Mucosa of gallbladder (tissue), 1 donor: ENCODE measurements at regions not wholly inside any gene's neighbourhood (a gene's known extent, or its start where the extent isn't known, plus 50 kb on each side); places are given as distances from the start of the nearest gene placed in this dataset.
"Not testable (repeated sequence)": the region's sequence is repeated elsewhere in the genome, so short reads cannot be mapped to it uniquely, and the experiment has no call there.

Source experiments
- DNase-seq: peaks from one replicate; pipeline ENCODE4 v3.0.0-alpha.2; 2020; ENCODE audit warnings: low spot score
- donor health status: DM: no; HTN: no; CAD: no.

DNA sequence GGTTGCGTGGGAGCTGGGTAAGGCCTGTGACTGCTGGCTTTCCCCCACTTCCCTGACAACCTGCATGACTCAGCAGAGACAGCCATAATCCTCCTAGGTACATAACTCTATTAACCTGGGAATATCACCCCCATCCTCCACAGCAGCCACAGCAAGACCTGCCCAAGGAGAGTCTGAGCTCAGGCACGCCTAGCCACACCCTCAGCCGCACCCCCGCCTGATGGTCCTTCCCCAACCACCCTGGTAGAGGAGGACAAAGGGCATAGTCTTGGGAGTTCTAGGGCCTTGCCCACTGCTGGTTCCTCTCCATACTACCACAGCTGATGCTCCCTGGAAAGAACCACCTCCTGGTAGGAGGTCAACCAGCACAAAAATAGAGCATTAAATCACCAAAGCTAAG lies 965.4 kb downstream of the TSN start:
- not testable (repeated sequence) for DNase-seq

DNA sequence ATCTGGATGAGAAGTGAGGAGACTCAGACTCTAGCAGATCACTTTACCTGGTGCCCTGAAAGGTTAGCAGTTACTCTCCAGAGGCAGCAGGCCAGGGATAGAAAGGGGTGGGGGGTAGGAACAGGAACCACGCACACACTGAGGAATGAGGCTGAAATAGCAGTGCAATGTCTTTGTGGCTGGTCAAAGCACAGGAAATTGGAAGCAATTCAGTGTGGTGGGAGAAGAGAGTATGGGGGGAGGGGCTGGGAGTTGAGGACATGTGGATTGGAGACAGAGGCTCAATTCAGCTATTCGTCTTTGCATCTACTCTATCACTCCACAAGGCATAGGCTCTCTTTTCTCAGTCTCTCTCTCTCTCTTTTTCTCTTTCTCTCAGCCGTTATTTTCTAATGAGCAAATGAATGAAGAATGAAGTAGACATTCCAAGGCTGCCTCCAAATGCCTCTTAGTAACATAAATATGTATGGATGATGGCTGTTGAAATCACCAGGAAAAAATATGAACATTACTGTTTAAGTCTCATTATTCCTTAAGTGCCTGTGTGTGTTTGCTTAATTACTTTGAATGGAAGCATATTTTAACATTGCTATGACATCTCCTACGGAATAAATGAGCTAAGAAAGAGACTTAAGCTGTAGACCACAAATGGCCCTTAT lies 979.4 kb downstream of the TSN start:
- no peak for DNase-seq

DNA sequence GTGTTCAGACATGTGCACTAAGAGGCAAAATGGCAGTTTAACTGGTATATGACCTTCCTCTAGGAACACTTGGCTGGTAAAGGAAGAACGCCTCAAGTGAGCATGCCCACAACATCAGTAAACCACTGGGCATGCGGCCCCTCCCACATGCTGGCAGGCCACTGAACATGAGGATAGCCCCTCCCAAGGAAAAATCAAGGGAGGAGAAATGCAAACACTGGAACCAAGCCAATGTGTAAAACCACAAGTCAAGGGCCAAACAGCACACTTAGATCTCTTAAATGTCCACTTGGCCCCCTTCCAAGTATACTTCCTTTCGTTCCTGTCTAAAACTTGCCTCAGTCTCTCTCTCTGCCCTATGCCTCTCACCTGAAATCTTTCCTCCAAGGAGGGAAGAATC lies 980.8 kb downstream of the TSN start:
- DNase-seq: no peak

DNA sequence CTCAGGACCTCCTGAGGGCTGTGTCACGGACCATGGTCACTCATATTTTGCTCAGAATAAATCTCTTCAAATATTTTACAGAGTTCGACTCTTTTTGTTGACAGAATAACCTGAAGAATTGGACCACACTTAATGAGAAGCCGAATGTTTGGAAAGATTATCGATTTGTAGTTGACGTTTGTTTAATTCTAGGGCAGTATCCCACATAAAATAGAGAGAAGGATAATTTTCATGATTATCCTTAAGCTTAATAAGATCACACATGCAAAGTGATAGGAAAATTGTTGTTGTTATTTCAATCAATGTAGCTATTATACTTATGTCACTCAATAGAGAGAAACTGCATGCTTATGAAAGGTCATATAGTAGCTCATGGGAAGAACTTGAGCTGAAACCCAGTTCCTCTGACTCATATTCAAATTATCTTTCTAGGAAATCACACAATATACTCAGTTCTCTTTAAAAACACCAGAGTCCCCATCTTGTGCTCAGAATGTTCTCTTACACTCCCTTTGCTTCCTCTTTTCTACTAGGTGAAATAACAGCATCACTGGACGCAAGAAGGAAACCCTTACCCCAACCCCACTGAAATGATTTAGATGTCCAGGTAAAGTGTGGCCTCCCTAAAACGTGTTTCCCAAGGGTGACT lies 982.1 kb downstream of the TSN start:
- DNase-seq: no peak

DNA sequence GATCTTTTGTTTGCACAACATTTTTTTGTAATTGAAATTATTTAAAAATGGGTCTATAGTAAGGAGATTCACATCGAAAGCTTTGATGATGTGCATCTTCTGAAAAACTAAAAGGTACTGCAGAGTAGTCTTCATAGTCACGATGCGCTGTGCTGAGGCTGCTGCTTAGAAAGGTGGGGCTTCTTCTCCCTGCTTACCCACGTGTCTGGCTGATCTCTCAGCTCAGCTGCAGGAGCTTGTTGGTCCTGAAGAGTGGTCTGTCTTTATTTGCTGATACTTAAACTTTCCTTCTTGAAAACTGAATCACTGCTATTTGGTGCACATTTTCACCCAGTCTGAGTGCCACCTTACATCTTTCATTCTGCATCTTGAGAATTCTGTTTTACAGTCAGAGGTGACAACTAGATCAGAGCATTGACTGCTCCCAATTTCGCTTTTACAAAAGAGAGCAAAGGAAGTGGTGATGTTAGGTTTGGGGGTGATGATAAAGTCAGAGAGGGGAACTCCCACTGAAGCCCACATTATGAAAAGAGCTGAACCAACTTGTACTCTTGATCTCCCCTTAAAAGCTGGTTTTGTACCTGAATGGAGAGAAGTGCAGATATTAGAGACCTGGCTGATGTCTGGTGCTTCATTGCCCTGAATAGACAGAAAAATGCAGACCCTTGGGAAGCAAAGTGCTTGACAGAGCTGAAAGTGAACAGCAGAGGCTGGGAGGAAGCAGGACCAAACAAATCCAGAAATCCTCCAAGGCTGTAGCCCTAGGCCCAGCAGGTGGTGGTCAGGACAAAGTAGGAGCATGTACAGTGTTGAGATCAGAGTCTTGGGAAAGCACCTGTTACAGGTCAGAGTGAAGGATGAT lies 984.5 kb downstream of the TSN start:
- DNase-seq: no peak

DNA sequence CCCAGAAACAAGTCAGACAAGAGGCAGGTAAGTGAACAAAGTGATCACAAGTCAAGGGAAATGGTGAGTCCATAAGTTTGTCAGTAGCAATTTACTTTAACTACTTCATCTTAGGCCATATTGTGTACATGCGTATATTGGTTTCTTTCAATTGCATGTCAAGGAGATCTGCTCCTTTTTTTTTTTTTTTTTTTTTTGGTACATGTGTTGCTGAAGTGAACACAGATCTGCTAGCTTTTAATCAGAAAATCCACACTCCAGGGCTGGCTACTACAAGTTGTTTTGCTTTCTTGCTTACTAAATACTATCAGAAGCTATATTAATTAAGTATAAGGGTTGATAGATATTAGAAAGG lies 985.1 kb downstream of the TSN start:
- no peak for DNase-seq

DNA sequence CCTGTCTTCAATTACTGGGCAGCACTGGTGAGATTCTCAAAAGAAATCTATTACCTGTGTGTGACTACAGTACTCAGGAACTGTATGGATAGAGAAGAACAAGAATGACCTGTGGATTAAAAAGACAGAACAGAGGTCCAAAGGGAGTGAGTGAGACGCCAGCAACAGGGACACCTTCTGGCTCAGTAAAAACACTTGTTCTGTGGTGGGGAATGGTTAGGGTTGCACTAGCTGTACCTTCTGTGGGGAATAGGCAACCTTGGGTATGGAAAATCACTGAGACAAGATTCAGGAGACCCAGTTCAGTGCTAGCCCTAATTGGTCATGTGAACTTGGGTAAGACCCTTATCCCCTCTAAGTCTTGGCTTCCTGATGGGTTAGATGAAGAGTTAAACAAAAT lies 986.0 kb downstream of the TSN start:
- no peak for DNase-seq

DNA sequence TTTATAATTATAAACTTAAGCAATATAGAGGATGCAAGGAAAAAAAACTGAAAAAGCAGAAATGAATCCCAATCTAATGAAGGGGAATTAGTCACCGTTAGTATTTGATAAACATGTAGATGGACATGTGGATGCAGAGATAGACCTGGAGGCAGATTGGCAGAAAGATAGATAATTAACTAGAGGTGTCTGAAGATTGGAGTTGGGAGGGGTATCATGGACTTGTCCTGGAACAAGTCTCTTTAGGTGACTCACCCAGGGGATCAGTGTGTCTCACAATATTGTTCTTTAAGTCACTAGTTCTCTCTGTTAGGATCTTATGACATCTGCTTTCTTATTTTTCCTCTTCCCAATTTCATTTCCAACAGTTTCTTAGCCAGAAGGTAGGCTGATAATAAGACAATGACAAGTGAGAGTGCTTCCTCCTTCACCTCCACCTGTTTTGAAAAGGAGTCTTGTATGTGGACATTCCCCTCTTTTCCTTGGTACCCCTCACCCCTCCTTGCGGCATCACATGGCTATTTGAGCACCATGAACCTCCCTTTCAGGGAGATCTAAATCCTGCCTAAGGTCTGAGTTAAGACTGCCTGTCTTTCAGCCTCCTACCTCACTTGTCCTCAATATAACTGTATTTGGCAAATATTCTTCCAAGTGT lies 987.7 kb downstream of the TSN start:
- DNase-seq: no peak

DNA sequence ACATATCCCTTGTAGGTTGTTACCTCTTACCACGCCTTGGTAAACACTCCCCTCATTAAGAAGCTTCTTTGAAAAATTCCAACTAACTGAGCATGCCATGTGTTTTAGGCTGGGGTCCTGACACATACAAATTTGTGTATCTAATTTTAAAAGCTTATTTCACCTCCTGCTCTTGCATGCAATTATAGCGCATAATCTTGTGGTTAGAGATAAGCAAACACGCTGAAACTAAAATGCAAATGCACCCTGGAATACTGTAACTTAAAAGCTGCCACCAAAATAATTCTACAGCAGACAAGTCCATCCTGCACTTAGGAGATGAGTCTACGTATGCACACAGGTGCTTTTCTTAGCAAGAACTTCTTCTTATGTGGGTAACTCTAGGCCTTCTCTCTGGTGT lies 990.2 kb downstream of the TSN start:
- DNase-seq: no peak

DNA sequence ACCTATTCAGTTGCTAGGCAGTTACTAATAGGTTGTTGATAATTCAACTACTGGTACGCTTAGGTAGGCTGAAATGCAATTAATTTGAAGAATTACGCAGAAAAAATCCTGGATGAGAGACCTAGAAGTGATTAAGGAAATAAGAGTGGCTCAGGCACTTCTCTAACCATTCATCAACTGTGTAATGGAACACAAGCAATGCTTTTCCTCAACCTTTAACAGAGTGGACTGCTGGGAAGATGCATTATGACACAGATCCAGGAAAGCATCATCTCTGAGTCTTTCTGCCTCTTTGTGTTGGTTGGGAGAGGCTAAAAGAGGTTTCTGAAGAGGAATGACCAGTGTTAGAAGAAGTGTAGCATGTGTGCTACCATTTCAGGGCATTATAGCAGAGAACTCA lies 992.2 kb downstream of the TSN start:
- no peak for DNase-seq

DNA sequence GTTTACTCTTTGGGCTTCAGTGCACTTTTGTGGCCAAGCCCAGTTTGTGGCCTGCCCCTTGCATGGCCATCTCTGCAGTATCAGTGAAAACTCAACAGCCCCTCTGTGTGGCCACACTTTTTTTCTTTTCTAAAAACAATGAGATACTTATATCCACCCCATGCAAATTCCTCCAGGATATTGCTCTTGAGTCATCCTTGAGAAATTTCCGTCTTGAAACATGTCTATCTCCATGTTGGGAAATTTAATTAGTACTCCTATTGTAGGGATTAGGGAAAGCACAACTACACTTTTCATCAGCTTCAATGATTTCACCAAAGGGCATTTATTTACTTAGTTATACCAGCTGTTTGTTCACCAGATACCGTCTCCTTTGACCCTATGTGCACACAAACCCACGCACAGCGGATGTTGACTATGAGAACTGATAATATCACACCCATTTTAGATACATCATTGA lies 993.1 kb downstream of the TSN start:
- DNase-seq: no peak

DNA sequence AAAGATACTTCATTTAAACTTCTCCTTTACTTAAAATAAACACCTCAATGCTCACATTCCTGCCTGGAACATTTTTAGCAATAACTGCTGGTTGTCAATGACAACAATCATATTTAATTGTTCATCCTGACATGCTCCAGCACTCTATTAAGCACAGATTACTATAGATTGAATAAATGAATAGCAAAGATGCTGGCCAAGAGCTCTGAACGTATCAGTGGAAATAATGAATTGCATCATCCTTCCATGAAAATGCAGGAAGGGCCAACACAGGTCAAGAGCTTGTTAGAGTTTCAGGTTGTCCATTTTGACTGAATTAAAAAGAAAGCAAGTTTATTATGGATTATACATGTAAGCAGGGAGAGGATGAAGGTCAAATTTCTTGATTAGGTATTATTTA lies 994.0 kb downstream of the TSN start:
- DNase-seq: no peak

DNA sequence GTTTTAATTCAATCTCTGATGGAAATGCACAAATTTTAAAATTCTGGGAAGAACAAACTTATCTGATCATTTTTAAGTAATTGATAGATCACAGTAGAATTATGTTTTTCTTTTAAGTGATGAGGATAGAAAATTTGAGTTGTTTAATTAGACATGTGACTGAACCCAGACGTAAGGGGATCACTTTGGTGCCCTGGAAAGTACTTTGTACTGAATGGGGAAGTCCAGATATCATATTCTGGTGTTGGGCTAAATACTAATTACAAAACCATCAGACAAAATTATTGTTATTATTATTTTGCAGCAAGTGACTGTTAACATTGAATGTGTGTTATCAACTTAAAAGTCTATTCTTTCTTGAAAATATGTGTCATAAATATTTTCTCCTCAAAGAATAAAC lies 994.6 kb downstream of the TSN start:
- DNase-seq: no peak

DNA sequence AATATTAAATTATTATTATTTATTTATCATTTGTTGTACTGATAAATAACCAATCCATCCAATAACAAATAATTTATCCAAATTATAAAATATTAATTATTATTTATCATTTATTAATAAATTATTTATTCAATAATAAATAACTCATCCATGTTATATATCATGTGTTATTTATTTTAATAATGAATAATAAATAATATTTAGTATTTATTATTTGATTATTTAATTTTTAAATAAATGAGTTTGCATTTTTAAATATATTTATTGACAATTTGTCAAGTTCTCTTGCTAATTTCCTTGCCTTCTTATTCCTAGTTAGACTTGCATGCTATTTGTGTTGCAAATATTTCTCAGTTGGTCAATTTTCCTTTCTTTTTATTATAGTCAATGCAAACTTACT lies 995.4 kb downstream of the TSN start:
- DNase-seq: no peak

DNA sequence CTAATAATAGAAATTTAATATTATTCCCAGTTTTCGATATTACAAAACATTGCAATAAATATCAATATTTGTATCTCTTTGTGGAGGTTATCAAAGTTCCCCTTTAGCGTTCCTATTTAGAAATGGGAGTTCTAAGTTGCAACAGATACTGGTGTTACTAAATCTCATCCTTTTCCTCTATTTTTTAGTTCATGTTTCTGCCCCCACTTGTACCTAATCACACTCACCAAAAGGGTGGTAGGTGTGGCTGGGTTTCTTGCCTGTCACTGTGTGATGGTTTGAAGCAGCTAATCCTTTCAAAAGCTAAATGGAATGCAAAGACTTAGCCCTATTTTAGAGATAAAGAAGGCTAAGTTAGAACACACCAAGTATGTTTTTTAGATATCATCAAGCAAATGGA lies 997.9 kb downstream of the TSN start:
- DNase-seq: no peak

DNA sequence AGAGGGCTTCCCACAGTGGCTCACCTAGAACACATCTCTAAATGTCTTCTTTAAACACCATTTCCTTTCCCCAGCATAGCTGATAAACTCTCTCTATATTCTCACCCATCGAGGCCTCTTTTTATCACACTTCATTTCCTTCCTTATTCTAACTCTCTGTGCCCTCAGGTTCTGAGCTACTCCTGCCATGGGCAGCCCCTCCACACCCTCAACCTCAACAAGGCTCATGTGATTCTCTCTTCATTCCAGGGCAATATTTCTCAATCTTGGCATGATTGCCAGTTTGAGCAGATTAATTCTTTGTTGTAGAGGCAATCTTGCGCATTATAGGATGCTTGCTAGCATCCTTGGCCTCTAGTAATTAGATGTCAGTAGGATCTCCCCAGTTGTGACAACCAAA lies 999.1 kb downstream of the TSN start:
- no peak for DNase-seq

DNA sequence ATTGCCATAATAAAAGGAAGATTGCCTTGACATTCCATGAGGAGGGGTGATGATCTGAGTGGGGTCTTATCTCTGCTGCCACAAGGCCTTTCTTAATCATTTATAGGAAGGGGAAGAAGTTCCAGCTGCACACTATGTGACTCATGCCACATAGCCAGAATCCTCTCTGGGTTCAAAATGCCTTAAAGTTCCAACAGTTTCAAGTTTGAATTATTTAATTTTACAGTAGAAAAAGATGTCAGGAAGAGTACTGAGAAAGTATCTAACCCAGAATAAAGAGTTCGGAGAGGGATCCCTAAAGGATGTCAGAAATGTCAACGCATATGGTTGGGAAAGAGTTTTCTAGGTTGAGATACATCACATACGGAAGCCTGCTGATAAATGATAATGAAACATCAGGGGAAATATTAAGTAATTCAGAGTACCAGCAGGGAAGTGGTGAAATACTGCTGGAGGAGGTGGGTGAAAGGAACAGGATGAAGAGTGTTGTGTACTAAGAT lies 999.9 kb downstream of the TSN start:
- DNase-seq: no peak

DNA sequence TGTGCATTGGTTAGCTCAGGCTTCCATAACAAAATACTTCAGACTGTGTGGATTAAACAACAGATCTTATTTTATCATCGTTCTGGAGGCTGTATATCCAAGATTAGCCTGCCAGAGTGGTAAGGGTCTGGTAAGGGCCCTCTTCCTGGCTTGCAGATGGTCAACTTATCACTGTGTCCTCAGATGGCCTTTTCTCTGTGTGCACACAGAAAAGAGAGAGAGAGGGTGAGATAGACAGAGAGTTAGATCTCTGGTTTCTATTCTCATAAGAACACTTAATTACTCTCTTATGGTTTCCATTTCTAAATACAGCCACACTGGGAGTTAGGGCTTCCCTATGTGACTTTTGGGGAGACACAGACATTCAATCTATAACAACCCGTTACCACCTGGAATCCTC lies 1003.5 kb downstream of the TSN start:
- DNase-seq: no peak

DNA sequence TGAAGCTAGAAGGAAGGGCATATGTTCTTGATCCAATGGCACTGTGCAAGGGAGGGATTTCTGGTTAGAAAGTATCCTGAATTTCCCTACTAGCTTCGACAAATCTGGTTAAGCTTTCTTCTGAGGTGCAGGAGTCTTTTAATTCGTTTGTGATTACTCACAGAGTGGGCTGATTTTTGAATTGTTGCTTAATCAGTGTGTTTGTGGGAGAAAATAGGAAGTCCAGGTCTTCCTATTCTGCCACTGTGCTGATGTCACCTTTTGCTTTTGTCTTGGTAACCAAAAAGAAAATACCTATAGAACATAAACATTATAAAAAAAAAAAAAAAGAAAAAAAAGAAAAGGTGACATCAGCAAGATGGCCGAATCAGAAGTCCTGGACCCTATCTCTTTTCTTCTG lies 1008.6 kb downstream of the TSN start:
- DNase-seq: no peak

DNA sequence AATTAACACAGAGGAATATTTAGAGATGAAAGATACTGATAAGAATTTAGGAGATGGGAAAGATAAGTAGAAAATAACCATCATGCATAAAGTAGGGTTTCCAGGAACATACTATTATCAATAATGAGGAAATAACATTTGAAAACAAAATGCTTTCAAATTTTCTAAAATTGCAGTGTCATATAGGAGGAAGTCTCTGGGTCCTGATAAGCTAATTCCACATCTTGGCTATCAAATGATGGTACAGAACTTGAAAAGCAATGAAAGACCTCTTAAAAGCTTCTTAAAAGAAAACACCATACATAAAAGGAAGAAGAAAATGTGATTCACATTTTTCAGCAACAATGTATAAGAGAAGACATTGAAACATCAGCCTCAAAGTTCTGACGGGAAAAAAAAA lies 1024.8 kb downstream of the TSN start:
- no peak for DNase-seq

DNA sequence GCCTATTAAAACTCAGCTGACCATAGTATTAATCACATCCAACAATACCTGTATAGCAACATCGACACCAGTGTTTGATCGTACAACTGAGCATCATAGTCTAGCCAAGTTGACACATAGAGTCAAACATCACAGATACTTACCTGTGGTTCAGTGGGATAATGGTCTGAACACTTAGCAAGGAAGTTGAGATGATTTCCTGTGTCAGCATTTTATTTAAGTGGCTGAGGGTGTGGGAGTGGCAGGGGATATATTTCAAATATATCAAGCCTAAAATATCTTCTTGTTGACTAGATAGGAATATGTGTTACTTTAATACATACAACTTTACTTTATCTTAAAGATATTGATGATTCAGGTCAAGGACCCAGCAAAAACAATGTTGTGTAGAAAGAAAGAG lies 1038.6 kb downstream of the TSN start:
- DNase-seq: no peak

DNA sequence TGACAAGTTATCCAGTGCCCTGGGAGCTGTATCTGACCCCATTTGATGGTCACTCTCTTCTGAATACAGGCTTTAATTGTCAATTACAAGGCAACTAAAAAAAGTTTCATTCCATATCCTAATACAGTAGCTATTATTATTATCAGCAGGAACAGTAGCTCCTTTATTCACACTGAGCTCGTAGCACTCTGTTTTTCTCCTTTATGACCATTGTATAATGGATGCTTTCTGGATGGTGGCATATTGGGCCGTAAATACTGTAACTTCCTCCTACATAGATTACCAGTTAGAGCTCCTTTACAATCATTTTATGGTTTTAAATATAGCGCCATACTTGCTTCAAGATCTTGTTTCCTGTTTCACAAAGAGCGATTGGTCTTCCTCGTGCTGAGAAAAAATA lies 1040.3 kb downstream of the TSN start:
- DNase-seq: no peak
